GM21529 (cell line): ENCODE measurements at regions not wholly inside any gene's neighbourhood (a gene's known extent, or its start where the extent isn't known, plus 50 kb on each side); places are given as distances from the start of the nearest gene placed in this dataset.
"Not testable (repeated sequence)": the region's sequence is repeated elsewhere in the genome, so short reads cannot be mapped to it uniquely, and the experiment has no call there.

Source experiments
- ATAC-seq: cut with Tn5 transposase; IDR thresholded peaks from one replicate; pipeline ENCODE4 v1.9.1; 2021; ENCODE audit not compliant: unreplicated experiment

DNA sequence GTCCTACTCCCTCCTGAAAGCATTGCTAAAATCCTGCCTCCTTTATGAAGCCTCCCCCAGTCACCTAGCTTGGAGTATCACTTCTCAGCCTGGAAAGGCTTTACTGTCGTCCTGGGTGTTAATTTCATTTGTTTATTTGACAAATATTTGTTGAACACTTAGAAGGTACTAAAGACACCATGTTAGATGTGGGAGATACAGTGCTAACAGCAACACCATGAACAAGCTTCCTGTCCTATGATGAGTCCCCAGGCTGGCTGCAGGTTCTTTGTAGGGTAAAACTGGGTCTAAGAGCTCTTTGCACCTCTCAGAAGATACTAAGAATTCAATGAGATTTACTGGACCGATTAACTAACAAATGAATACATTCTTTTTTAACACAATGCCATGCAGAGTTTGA lies 109.2 kb upstream of the TMEM170B start:
- peak; percentile 26 for ATAC-seq

DNA sequence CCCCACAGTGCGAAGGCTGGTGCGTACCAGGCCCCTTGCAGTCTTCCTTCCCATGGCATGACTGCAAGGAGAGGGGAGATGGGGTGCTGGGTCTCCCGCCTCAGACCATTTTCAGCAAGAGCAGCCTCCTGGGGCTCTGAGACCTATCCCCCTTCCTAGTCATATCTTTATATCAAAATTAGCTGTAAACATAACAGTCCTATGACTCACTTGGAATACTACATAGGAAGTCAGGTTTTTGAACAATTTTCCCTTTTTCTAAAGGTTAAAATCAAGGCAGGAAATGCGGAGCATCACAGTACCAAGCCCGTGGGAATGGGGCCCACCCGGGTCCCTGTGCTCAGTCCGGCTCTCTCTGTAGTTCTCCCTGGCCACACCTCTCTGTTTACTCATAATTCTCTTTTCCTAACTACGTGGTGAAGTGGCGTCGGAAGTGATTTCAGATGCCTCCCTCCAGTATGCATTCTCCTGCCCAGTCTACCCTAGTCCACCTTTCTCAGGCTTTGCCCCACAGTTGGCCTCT lies 109.8 kb upstream of the TMEM170B start:
- ATAC-seq = no peak

DNA sequence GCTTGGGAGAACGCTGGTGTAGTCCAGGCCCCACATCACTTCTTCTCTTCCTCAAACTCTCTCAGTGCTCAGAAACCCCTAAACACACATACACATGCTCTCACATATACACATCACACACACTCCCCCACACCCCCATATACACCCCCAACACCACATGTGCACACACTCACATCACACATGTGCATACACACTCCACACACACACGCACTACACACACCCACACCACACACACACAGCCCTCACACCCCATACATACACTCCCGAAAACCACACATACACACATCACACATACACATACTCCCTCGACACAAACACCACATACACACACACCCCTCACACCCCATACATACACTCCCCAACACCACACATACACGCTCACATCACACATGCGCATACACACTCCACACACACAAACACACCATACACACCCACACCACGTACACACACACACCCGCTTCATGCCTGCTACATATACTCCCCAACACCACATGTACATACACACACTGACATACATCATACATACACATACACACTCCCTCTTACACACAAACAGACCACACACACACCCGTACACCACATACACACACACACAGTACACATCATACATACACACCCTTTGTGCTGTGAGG lies 110.3 kb upstream of the TMEM170B start:
- no peak for ATAC-seq

DNA sequence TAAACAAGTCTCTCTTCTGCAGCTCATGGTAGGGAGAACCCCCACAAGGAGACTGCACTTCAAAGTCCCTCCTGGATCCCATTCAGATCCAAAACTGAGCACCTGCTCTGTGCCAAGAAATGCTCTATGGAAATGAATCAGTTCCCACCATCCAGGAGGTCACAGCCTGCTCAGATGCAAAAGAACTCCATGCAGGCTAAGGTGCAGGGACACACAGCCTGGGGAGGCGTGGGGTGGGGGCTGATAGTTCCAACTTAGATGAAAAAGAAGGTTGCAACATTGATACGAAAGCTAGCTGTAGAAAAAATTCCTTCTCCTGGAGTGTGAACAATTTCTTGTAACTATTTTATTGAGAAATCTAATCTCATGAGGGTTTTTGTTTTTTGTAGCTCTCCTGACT lies 111.0 kb upstream of the TMEM170B start:
- no peak for ATAC-seq

DNA sequence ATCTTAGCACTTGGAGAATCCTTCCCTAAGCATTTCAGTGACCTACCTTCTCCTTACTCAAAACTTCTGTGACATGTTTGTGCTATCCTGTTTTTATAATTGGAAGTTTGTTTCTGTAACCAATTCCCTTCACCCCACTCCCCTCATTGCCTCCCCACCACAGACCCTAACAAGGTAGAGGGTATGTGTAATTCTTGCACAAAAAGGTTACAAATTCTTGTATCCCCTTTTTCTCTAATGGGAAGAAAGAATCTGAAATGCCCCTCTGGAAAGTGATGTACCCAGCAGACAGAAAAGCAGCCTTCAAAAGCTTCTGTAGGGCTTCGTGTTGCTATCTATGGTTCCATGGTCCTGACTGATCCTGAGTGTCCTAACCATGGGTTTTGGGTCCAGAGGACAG lies 111.7 kb upstream of the TMEM170B start:
- ATAC-seq = no peak

DNA sequence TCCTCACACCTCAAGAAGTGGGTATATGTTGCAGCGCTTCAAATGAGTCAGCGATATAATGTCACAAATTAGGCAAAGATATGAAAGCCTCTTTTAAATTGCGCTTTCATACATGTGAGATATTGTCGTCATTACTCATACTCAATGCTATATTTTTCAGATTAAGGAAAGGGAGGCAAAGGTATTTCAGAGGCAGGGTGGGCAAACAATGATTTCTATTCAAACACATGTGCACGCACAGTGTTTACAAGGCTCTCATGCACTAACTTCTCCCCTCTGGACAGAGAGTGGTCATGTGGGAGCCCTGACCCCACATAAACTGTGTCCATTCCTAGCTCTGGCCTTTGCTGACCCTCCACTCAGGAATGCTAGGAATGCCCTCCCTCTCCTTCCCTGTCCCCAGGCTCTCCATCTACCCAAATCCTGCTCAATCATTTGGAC lies 112.1 kb upstream of the TMEM170B start:
- ATAC-seq = no peak

DNA sequence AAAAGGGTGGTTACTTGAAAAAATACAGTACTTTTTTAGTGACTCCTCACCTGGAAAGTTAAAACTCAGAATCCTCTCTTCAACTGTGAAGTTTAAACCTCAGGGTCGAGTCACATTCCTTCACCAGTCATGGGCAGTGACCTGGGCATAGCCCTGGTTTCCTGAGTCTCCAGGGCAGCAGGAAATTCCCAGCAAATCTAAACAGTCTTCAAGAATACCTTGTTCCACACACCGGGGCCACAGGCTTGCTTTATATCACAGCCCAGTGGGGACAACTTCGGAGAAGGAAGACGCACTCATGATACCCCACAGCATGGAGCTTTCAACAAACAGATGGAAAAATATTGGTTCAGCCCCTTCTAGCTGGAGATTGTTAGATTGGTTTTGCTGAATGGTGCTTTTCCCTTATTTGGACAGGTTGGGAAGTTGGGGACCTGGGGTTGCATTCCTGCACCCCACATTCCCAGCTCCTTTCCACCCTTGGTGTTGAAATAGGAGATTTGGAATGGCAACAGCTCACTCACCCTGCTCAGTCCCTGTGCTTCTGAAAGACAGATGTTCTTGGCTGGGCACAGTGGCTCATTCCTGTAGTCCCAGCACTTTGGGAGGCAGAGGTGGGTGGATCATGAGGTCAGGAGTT lies 113.0 kb upstream of the TMEM170B start:
- no peak for ATAC-seq

DNA sequence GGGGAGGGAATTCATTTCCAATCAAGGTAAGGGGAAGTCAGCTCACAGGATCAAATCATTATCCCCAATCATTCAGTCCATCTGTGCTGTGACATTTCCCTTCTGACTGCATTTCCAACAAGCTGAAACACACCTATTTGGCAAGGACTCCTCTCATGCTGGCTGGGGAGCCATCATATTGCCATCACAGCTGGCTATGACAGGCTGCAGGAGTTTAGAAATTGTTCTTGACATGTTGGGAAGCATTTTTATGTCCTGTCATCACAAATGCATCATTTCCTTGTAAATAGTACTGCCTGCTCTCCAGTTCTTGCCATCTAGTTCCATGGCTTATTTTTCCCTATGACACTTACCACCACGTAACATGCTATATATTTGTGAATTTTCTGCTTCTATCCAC lies 113.9 kb upstream of the TMEM170B start:
- no peak for ATAC-seq

DNA sequence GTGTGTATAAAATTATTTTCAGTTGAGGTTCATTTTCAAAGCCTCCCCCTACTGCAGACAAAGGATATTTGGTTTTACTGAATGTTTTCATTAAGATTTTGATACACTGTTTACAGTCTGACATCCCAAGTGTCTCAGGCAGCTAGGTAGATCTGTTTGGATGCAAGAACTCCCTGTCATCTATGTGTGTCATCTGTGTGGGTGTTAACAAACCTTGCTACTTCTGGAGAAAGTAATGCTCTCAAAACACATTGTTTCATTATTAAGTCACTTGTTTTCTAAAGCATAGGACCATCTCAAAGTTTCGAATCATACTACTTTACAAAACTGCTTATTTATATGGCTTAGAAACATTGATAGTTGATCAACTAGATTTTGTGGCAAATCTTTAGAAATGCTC lies 114.5 kb upstream of the TMEM170B start:
- ATAC-seq = no peak

DNA sequence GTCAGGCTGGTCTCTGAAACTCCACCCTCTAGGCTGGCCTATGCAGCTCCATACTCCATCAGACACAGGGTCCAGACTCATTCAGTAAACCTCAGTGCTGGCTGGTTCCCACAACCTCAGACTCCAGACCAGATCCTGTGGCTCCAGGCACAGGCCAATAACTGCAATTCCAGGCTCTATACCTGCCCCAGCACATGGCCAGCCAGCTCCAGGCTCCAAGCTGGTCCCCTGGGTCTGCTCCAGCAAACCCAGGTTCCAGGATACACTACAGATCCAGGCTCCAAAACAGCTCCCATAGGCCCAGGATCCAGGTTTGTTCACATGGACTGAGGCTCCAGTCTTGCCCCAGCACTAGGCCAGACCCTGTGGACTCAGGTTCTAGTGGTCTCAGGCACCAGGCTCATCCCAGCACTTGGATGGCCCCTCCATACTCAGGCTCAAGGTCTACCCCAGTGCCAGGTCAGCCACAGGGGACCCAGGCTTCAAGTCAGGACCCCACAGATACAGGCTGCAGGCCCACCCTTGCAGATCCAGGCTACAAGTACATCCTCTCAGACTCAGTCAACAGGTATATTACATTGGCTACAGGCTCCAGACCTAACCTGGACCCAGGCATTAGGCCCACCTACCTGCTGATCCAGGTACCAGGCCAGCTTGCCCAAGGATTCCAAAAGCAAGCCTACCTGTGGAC lies 117.6 kb upstream of the TMEM170B start:
- no peak for ATAC-seq

DNA sequence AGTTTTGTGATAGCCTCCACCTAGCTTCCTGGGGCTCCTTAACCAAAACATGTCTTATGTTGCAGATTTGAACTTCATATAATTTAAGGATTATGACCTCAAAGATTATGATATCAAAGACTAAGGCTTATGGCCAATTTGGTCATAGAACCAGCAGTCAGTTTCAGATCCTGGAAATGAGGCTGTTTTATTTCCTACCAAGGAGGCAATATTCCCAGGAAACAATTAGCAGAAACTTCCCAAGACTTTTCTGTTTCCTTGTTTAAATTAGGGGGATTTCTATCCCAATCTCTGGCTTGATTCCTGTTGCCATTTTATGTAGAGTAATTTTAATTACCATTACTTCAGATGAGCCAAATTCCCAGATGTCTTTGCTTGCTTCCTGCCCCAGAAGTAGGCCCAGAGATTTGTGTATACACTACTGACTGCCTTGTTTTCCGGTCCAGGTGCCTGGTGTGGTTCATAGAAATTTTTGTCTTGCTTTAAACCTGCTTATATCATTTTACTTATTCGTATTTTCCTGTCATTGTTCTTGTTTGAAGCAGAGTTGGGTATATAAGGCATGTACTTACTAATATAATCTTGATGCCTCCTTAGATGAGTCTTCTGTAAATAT lies 119.2 kb upstream of the TMEM170B start:
- ATAC-seq = no peak

DNA sequence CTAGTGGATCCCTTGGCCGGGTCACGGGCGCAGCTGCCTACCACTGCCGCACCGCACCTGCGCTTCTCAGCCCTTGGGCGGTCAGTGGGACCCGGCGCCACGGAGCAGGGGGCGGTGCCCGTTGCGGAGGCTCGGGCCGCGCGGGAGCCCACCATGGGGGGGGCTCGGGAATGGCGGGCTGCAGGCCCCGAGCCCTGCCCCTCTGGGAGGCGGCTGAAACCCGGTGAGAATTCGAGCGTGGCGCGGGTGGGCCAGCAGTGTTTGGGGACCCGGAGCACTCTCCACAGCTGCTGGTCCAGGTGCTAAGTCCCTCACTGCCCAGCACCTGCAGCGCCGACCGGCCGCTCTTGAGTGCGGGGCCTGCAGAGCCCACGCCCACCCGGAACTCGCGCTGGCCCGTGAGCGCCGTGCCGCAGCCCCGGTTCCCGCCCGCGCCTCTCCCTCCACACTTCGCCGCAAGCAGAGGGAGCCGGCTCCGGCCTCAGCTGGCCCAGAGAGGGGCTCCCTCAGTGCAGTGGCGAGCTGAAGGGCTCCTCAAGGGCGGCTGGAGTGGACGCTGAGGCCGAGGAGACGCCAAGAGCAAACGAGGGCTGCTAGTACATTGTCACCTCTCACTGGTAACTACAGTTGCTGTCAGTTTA lies 120.5 kb upstream of the TMEM170B start:
- ATAC-seq = no peak

DNA sequence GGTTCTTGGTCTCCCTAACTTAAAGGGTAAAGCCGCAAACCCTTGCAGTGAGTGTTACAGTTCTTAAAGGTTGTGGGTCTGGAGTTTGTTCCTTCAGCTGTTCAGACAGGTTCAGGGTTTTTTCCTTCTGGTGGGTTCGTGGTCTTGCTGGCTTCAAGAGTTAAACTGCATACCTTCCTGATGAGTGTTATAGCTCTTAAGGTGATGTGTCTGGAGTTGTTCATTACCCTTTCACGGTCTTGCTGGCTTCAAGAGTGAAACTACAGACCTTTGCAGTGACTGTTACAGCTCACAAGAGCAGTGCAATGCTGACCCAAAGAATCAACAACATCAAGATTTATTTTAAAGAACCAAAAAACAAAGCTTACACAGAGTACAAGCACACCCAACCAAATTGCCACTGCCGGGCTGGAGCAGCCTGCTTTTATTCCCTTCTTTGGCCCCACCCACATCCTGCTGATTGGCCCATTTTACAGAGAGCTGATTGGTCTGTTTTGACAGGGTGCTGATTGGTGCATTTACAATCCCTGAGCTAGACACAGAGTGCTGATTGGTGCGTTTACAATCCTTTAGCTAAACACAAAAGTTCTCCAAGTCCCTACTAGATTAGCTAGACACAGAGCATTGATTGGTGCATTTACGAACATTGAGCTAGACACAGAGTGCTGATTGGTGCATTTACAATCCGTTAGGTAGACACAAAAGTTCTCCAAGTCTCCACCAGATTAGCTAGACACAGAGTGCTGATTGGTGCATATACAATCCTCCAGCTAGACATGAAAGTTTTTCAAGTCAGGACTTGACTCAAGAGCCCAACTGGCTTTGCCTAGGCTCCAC lies 121.2 kb upstream of the TMEM170B start:
- not testable (repeated sequence) for ATAC-seq

DNA sequence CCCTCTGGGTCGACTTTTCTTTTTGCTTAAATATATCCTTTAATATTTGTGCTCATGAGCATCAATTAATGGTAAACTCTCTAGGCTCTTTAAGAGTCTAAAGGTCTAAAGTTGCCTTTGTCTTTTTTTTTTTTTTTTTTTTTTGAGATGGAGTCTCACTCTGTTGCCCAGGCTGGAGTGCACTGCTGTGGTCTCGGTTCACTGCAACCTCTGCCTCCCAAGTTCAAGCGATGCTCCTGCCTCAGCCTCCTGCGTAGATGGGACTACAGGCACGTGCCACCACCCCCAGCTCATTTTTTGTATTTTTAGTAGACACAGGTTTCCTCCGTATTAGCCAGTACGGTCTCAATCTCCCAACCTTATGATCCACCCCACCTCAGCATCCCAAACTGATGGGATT lies 122.0 kb upstream of the TMEM170B start:
- ATAC-seq = no peak

DNA sequence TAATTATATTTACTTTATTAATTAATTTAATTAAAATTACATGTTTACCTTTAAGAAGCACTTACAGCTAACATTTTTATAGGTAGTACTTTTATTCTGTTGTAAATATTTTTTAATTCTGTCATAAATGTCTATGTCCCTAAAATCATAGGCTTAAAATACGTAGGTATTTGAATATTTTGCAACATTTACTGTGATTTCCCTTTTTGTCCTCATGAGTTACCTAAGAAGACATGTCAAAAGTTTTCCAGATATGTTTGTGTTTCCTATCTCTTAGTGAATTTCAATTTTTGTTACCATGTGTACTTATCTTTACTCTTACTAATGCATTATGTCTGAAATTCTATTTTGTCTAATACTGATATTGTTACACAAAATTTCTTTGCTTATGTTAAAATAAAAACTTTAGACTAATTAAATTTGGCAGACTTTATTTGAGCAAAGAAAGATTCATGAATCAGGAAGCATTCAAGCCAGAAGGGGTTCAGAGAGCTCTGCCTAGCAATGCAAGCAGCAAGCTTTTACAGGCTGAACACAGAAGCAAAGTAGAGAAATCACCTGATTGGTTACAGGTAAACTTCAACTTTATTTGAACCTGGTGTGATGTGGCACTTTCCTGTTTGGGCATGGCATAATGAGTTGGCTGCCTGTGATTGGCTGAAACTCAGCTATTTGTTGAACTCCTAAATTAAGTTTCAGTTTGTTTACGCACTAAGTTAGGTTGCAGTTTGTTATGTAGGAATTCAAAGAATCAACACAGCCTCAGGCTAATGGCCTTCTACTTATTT lies 123.2 kb upstream of the TMEM170B start:
- peak; percentile 54 for ATAC-seq

DNA sequence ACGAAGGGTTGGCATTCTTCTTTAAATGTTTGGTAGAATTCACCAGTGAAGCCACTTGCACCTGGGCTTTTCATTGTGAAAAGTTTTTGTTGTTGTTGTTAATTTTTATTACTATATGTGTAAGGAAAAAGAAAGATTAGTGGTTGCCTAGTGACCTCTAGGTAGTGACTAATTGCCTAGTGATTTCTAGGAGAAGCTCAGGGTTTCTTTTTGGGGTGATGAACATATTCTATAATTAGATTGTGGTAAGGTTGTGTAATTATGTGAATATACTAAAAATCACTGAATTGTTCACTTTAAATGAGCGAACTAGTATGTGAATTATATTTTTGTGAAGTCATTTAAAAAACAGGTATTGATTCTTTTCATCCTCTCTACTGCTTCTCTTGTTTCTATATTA lies 123.8 kb upstream of the TMEM170B start:
- ATAC-seq = no peak

DNA sequence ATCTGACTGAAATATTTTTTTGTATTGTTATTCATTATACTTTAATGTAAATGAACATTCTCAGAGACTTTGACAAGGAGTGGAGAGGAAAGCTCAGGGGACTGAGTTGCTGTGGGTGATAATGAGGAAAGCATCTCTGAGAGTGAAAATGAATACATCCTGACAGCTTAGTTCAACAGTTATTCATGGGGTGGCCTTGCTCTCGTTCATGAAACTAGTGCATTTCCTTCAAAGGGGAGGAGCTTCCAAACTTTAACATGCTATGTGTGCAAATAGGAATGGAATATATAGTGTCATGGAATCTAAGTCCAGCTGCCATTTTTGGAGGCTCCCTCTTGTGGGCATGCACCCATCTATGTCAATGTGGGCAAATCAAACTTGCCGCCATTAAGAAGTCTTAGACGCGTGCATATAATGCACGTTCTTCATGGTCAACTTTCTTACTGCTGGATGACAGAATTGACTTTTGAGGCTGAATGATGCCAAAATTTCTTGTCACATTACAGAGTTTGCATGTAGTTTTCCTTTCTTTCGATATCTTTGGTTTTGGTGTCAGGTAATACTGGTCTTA lies 124.3 kb upstream of the TMEM170B start:
- ATAC-seq = no peak

DNA sequence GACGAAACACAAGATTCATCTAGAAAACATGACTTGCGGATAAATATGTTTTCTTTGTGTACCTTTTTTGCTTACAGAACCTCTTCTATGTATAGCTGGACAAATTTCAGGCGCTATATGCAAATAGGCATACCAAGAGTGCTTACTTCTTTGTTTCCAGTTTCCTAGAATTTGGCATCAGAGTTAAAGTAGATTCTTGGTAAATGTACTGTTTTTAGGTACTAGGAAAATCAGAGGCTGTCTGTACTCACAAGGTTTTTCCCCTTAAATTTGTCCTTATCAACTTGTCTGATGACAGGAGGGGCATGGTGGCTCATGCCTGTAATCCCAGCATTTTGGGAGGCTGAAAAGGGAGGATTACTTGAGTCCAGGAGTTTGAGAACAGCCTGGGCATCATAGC lies 124.9 kb upstream of the TMEM170B start:
- ATAC-seq = no peak

DNA sequence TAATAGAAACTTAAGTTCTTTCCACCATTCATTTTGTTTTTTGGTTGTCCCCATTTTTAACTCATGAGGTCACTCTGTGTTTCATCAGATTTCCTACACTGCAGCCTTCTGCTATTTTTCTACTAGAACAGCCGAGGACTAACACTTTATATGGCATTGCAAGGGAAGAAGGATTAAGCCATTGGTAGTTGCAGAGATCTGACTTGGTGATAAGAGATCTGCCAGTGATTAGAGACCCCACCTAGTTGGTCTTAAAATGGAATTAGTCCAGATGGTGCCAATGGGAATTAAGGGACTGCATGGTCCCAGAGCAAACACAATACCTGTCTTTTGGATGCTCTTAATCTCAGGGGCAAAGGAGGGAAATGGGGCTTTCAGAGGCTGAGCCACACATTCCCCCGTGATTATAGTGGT lies 125.5 kb upstream of the TMEM170B start:
- ATAC-seq = no peak
